ENCODE measurements at regions not wholly inside any gene's neighbourhood (a gene's known extent, or its start where the extent isn't known, plus 50 kb on each side); places are given as distances from the start of the nearest gene placed in this dataset.

DNA sequence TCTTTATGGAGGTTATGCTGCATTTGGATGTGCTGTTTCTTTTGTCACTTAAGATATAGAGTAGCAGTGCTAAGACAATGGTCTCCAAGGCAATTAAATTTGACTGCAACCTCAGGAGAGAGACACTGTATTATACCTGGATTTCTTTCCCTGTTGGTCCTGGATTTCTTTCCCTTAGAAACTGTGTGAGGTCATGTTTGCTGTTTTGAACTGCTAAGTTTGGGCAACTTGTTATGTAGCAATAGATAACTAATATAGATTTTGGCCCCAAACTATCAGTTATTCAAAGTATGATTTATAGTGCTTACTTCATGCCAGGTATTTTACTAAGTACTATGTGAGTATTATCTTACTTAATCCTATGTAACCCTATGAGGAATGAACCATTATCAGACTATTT, 458.4 kb downstream of the HS3ST3B1 start:
- H3K4ac ChIP-seq (replicated peaks; ENCODE audit: insufficient read length, low read depth, low read length) = no peak overlapping the region
- H3K4me3 ChIP-seq (ENCODE audit: extremely low read depth in 1 of 4, insufficient read depth in 2 of 4, low read depth in 3 of 4, low read length in 4 of 4) = no peak overlapping the region
- H2BK12ac ChIP-seq (ENCODE audit: low read depth, low read length) = no peak overlapping the region
- FAIRE-seq (no peak), DNase-seq (ENCODE audit: low read depth in 1 of 2, low spot score in 2 of 2) (no peak)
- no peak overlapping the region for H2AK5ac ChIP-seq (ENCODE audit: low read depth, low read length)
- H4K8ac ChIP-seq (ENCODE audit: extremely low read depth, insufficient read depth, low read length) = no peak overlapping the region
- H2BK15ac ChIP-seq (ENCODE audit: low read length) = no peak overlapping the region
- H2BK5ac ChIP-seq (ENCODE audit: low read depth, low read length) = no peak overlapping the region
- H3K79me1 ChIP-seq (ENCODE audit: low read depth, low read length) = no peaks in the 10 kb centered on the region
- no peak overlapping the region for H2AFZ ChIP-seq (ENCODE audit: low read length)
- H3K23ac ChIP-seq (ENCODE audit: insufficient read length) = no peak overlapping the region
- no peak overlapping the region for H3K4me2 ChIP-seq (ENCODE audit: insufficient read depth in 1 of 2, low read depth in 2 of 2, low read length in 2 of 2)
- H3K27me3 ChIP-seq (replicated peaks in 1 of 4; ENCODE audit: control insufficient read depth in 3 of 4, extremely low read depth in 1 of 4, insufficient read depth in 3 of 4, low read length in 3 of 4) = no peaks in the 10 kb centered on the region
- H2BK120ac ChIP-seq (replicated peaks; ENCODE audit: low read depth, low read length) = no peak overlapping the region
- H3K4me1 ChIP-seq (replicated peaks in 1 of 4; ENCODE audit: control insufficient read depth in 3 of 4, insufficient read depth in 4 of 4, low read length in 3 of 4) = no peaks in the 10 kb centered on the region
- H3K27ac ChIP-seq (ENCODE audit: low read depth, low read length) = no peak overlapping the region
- no peak overlapping the region for H4K5ac ChIP-seq (ENCODE audit: insufficient read length, low read depth, low read length)
- ChIA-PET POLR2A (ENCODE audit: partially characterized antibody) (no interaction called here), CTCF (ENCODE audit: partially characterized antibody) (no interaction called here)
- H3K56ac ChIP-seq (replicated peaks; ENCODE audit: insufficient read length, low read depth, low read length) = no peak overlapping the region
- no peak overlapping the region for H3K9ac ChIP-seq (replicated peaks in 1 of 4; ENCODE audit: extremely low read depth in 1 of 4, low read depth in 3 of 4, low read length in 3 of 4)
- H4K91ac ChIP-seq (replicated peaks; ENCODE audit: insufficient read length, low read length) = no peak overlapping the region
- TF ChIP-seq SP1 (IDR thresholded peaks at IDR 0.05; ENCODE audit: low read depth, low read length) (no peak), RNF2 (IDR thresholded peaks at IDR 0.05; ENCODE audit: borderline replicate concordance, low read depth, low read length, missing control alignments, poor library complexity, severe bottlenecking) (no peak)
- no peaks in the 10 kb centered on the region for H3K9me3 ChIP-seq (ENCODE audit: insufficient read depth in 2 of 2, low read depth in 1 of 2, low read length in 1 of 2)
- no peaks in the 10 kb centered on the region for H3K23me2 ChIP-seq (ENCODE audit: low read depth, low read length)
- H3K18ac ChIP-seq (ENCODE audit: extremely low read depth, low read length) = no peak overlapping the region
- H3K36me3 ChIP-seq (ENCODE audit: control insufficient read depth in 2 of 4, insufficient read depth in 4 of 4, low read length in 3 of 4) = no peaks in the 10 kb centered on the region
- H3K14ac ChIP-seq (ENCODE audit: insufficient read length) = no peak overlapping the region
- no peaks in the 10 kb centered on the region for H4K20me1 ChIP-seq (replicated peaks in 1 of 2; ENCODE audit: control insufficient read depth in 1 of 2, insufficient read depth in 2 of 2, low read length in 2 of 2)
- H3K79me2 ChIP-seq (ENCODE audit: control insufficient read depth in 1 of 2, insufficient read depth in 2 of 2, low read length in 2 of 2) = no peaks in the 10 kb centered on the region
- no peak overlapping the region for H2BK20ac ChIP-seq (ENCODE audit: low read length)

Measured in H1 (cell line).